ENCODE measurements at regions not wholly inside any gene's neighbourhood (a gene's known extent, or its start where the extent isn't known, plus 50 kb on each side); places are given as distances from the start of the nearest gene placed in this dataset.

DNA sequence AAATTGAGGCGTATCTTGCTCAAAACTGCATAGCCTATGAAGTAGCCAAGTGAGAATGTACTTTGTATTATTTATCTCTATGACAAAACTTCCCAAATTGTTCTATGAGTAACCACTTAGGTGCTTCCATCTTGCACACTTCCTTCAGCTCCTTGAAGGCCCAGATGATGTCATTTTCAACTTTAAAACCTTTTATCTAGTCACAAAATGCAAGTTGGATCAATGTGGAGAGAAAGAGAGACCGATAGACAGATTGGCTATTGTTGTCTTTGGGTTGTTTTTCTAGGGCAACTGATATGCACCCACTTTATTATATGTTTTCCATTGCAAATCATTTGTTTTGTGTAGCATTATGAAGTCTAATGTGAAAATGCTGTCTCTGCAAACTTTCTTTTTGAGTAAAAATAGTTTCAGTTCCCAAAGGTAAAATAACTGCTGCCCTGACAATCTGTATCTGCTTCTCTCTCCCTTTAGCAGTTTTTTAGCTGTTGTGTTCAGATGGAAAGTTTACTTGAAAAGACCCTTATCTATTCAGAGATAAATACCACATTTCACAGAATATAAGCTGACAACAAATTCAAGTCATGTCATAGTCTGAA is 73.7 kb upstream of the CITED2 start (continued):
- 0 out of 2 replicates have a peak, but pooled peaks have one; percentile 14 for TF ChIP-seq RREB1 (CRISPR knock-in tag; IDR thresholded peaks at IDR 0.05)
- no peak for TF ChIP-seq BRCA1 (IDR thresholded peaks at IDR 0.05)
- no peak for TF ChIP-seq BRCA1 (CRISPR knock-in tag; IDR thresholded peaks at IDR 0.05)
- TF ChIP-seq ATF4 (CRISPR knock-in tag; IDR thresholded peaks at IDR 0.05) = no peak
- TF ChIP-seq MLLT1 (IDR thresholded peaks at IDR 0.05) = peak in 1 of 2 experiments; percentile 20; a peak in 1 of 4 replicates
- TF ChIP-seq, protein P1, sequence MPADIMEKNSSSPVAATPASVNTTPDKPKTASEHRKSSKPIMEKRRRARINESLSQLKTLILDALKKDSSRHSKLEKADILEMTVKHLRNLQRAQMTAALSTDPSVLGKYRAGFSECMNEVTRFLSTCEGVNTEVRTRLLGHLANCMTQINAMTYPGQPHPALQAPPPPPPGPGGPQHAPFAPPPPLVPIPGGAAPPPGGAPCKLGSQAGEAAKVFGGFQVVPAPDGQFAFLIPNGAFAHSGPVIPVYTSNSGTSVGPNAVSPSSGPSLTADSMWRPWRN (IDR thresholded peaks at IDR 0.05; ENCODE audit: low read depth) = no peak
- TF ChIP-seq, protein P2, sequence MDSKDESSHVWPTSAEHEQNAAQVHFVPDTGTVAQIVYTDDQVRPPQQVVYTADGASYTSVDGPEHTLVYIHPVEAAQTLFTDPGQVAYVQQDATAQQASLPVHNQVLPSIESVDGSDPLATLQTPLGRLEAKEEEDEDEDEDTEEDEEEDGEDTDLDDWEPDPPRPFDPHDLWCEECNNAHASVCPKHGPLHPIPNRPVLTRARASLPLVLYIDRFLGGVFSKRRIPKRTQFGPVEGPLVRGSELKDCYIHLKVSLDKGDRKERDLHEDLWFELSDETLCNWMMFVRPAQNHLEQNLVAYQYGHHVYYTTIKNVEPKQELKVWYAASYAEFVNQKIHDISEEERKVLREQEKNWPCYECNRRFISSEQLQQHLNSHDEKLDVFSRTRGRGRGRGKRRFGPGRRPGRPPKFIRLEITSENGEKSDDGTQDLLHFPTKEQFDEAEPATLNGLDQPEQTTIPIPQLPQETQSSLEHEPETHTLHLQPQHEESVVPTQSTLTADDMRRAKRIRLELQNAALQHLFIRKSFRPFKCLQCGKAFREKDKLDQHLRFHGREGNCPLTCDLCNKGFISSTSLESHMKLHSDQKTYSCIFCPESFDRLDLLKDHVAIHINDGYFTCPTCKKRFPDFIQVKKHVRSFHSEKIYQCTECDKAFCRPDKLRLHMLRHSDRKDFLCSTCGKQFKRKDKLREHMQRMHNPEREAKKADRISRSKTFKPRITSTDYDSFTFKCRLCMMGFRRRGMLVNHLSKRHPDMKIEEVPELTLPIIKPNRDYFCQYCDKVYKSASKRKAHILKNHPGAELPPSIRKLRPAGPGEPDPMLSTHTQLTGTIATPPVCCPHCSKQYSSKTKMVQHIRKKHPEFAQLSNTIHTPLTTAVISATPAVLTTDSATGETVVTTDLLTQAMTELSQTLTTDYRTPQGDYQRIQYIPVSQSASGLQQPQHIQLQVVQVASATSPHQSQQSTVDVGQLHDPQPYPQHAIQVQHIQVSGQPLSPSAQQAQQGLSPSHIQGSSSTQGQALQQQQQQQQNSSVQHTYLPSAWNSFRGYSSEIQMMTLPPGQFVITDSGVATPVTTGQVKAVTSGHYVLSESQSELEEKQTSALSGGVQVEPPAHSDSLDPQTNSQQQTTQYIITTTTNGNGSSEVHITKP (IDR thresholded peaks at IDR 0.05; ENCODE audit: partially characterized antibody) = no peak
- TF ChIP-seq ZKSCAN8 (CRISPR knock-in tag; IDR thresholded peaks at IDR 0.05) = no peak
- TF ChIP-seq ZKSCAN3 (CRISPR knock-in tag; IDR thresholded peaks at IDR 0.05) = no peak
- TF ChIP-seq PHF8 (IDR thresholded peaks at IDR 0.05; ENCODE audit: borderline replicate concordance, low read length) = no peak
- TF ChIP-seq GTF2B (IDR thresholded peaks at IDR 0.05; ENCODE audit: extremely low read depth, insufficient read length) = no peak
- TF ChIP-seq CAMTA2 (CRISPR knock-in tag; conservative IDR thresholded peaks at IDR 0.05) = no peak
- no peak for TF ChIP-seq RBM14 (IDR thresholded peaks at IDR 0.05; ENCODE audit: borderline replicate concordance, insufficient read depth, low read depth, low read length)
- TF ChIP-seq ZBTB17 (CRISPR knock-in tag; IDR thresholded peaks at IDR 0.05) = no peak
- no peak for TF ChIP-seq RBM25 (IDR thresholded peaks at IDR 0.05; ENCODE audit: low read depth, low read length, severe bottlenecking)

Data from K562 (cell line).